Ovary (tissue), 3 donors: ENCODE measurements at regions not wholly inside any gene's neighbourhood (a gene's known extent, or its start where the extent isn't known, plus 50 kb on each side); places are given as distances from the start of the nearest gene placed in this dataset.

ENCODE experiments used
- EP300 ChIP-seq: sonication (generic); formaldehyde crosslinking; IDR thresholded peaks from one replicate; pipeline ENCODE4 v1.6.1; 2017; ENCODE audit warnings: antibody characterized with exemption
- TF ChIP-seq, protein P1 (sequence below), 3 donors: fragments of 450-650 bp in 2 of 3; fragments of 200-600 bp in 1 of 3; IDR thresholded peaks; one replicate each; pipeline versions ENCODE4 v1.5.1 to v1.8.0; 2016 to 2022; ENCODE audit warnings: antibody characterized with exemption in 3 of 3, mild to moderate bottlenecking in 1 of 3
- donor health status: DM: no; HTN: no; CAD: no.

- TF ChIP-seq, protein P1, sequence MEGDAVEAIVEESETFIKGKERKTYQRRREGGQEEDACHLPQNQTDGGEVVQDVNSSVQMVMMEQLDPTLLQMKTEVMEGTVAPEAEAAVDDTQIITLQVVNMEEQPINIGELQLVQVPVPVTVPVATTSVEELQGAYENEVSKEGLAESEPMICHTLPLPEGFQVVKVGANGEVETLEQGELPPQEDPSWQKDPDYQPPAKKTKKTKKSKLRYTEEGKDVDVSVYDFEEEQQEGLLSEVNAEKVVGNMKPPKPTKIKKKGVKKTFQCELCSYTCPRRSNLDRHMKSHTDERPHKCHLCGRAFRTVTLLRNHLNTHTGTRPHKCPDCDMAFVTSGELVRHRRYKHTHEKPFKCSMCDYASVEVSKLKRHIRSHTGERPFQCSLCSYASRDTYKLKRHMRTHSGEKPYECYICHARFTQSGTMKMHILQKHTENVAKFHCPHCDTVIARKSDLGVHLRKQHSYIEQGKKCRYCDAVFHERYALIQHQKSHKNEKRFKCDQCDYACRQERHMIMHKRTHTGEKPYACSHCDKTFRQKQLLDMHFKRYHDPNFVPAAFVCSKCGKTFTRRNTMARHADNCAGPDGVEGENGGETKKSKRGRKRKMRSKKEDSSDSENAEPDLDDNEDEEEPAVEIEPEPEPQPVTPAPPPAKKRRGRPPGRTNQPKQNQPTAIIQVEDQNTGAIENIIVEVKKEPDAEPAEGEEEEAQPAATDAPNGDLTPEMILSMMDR (IDR thresholded peaks at IDR 0.05): no peak
- no peak for TF ChIP-seq EP300
Observed at GRCh38 chr16:79923431-79923830, 322.9 kb upstream of the MAF start.
